ENCODE measurements at regions not wholly inside any gene's neighbourhood (a gene's known extent, or its start where the extent isn't known, plus 50 kb on each side); places are given as distances from the start of the nearest gene placed in this dataset.
"Not testable (repeated sequence)": the region's sequence is repeated elsewhere in the genome, so short reads cannot be mapped to it uniquely, and the experiment has no call there.

DNA sequence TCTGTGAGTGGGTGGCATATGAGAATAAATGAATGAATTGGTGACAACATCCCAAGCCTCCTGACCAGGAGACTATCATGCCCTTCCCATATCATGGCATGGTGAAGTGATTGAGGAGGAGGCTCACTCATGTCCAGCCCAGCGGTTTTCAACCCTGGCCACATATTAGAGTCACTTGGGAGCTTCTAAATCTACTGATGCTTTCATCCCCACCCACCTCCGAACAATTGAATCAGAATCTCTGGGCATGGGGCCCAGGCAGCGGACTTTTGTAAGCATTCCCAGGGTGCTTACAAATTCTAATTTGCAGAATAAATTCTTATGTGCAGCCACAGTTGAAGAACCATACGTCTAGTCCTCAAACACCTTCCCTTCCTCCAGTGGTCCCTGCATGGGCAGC lies 81.7 kb upstream of the SEC11C start:
- no peak for DNase-seq (ENCODE audit: low spot score)

DNA sequence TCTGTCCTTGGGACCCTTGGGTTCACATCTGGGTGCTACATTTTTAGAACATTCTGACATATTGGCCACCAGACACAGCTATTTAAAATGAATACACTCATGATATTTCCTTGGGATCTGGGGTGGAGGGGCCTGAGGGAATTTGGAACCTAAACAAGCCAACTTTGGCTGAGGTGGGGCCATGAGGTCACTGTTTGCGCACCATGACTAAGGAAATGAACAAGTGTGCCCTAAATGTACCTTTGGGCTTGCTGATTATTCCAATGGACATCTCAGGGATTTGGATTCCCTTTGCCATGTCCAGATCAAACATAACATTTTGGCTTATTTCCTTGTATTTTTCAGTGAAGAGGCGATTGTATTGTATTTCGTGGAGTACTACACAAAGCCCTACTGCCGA lies 80.5 kb upstream of the SEC11C start:
- DNase-seq (ENCODE audit: low spot score): no peak

GRCh38 chr18:59060551-59060950 lies 79.1 kb upstream of the SEC11C start:
- DNase-seq (ENCODE audit: low spot score): no peak

DNA sequence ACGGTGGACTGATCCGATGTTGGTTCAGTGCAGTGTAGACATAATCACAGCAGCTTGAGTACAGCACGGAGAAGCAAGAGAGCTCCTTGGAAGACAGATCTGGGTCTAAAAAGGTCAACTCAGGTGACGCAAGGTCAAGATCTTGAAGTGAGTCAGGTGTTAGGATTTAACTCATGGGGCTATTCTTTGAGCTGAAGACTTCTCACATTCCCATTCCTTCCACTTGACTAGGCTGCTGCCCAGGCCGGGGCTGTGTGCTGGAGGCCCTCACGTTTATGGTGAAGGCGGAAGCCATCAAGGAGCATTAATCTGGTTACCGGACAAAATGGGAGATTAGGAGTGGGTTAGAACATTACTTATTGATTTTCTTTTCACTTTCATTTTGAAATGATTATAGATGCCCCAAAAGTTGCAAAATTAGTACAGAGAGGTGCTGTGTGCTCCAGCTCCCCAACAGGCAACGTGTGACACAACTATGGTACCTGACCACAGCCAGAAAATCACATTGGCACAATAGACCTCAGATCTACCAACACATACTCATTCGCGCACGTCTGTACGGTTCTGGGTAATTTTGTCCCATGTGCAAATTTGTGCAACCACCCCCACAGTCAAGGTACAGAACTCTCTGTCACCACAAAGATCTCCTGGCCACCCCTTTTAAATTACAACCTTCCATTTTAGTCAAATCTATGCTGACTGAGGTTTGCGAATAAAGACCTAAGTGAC lies 77.6 kb upstream of the SEC11C start:
- no peak for DNase-seq (ENCODE audit: low spot score)

- DNase-seq (ENCODE audit: low spot score): no peak
These were observed 77.1 kb upstream of the SEC11C start for GRCh38 chr18:59062643-59063006.

DNA sequence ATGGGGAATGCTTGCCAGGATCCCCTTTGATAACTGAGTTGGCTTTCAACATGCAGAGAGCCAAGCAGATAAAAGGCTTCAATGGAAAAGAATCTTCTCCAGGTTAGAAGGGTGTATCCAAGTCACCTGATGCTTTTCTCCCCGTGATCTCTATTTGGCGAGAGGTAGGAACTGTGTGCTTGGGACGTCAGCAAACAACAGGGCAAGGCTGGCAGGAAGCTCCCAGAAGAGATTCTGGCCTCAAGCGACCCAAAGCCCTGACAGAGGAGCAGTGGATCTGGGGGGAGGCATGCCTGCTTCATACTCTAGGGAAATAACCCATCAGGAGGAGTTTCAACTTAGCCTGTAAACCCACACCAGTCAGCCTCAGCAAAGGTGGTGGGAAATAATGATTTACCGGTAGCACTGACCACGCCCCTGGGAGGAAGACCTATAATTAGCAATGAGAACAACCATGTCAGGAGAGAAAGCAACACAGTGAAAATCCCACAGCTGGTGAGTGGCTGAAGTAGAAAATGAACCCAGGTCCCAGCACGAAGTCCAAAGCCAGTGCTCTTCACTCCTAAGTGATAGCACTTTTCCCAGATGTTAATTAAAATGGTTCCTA lies 76.3 kb upstream of the SEC11C start:
- DNase-seq (ENCODE audit: low spot score): no peak

DNA sequence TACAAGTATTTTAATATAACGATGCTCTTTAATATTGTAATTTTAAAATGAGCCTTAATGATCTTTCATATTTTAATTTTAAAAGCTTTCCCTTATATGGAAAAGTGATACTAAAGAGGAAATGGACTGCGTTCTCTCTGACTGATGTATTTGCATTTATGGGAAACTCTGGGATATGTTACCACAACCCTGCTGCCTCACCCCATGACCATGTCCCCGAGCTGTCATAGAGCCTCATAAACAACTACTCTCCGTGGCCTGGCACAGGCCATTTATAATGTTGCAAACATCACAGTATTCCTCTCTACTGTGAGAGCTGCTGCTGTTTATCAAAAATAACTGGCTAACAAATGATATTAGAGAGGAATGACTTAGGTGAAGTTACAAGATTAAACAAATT lies 75.8 kb upstream of the SEC11C start:
- no peak for DNase-seq (ENCODE audit: low spot score)

DNA sequence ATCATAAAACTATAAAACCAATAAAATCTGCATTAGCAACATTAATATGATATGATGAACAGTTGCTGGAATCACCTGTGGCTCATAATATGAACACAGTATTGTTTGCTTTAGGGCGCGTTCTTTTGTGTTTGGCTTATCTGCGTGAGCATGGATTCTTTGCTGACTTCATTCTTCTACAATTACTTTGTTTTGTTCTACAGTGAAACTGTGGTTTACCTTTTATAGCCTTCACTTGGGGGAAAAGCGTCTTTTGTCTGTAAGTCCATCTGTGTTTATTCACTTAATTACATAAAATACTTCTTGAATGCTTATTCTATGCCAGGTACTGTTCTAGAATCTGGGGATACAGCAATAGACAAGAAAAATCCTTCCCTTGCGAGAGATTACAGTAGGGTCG lies 74.0 kb upstream of the SEC11C start:
- no peak for DNase-seq (ENCODE audit: low spot score)

DNA sequence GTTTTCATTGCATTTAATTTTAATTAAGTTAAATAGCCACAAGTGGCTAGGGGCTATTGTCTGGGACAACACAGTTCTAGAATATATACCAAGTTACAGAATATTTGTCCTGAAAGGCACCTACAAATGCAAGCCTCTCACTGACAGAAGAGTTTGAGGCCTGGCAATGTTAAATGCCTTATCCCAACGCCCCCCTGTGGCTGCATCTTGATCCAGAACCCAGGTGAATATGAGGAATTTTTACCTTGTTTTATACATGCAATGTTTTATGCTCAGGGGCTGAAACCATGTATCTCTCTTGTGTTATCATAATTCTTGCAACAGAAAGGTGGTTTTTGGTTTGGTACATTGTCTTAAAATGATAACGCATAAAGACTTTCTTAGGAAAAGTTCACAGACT lies 71.8 kb upstream of the SEC11C start:
- no peak for DNase-seq (ENCODE audit: low spot score)

GRCh38 chr18:59068276-59069071 lies 71.2 kb upstream of the SEC11C start:
- DNase-seq (ENCODE audit: low spot score): no peak

DNA sequence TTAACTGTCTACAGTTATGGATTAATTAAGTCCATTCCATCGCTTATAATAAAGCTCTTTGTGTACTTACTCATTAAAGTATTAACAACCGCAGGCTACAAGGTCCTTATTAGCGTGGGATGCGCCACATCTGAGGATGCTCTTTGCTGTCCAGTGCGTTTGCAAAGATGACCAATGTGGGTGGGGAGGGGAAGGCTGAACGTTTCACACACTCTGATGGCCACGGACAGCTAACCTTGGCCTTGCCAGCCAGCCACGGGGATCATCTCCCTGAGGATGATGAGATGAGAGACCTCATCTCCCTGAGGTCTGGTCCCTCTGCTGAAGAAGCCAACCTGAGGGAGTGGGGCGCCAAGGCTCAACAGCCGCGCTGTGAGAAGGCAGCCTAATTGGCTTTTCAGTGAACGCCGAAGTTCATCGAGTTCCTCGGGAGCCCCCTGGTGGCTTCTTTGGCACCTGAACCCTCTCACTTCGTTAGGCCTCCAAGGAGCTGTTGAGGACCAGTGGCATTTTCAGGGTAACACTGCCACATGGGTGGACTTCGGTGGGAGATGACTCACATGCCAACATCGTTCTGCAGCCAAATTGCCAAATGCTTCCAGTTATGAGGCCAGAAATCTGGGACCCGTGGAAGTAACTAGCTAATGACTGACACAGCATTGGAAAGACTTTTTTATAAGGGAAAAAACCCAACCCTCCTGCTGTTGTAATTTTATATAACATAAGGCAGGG lies 69.3 kb upstream of the SEC11C start:
- peak; percentile 89 for DNase-seq (ENCODE audit: low spot score)

- no peak for DNase-seq (ENCODE audit: low spot score)
These were observed 66.8 kb upstream of the SEC11C start for GRCh38 chr18:59072727-59073421.

GRCh38 chr18:59075923-59076322 lies 63.8 kb upstream of the SEC11C start:
- DNase-seq (ENCODE audit: low spot score): no peak

GRCh38 chr18:59079264-59079663 lies 60.4 kb upstream of the SEC11C start:
- no peak for DNase-seq (ENCODE audit: low spot score)

- not testable (repeated sequence) for DNase-seq (ENCODE audit: low spot score)
These were observed 59.8 kb upstream of the SEC11C start for GRCh38 chr18:59079687-59080501.

- DNase-seq (ENCODE audit: low spot score): no peak
These were observed 56.4 kb upstream of the SEC11C start for GRCh38 chr18:59083136-59083818.

- no peak for DNase-seq (ENCODE audit: low spot score)
These were observed 54.4 kb upstream of the SEC11C start for GRCh38 chr18:59085126-59085794.

GRCh38 chr18:59085797-59086196 lies 53.9 kb upstream of the SEC11C start:
- no peak for DNase-seq (ENCODE audit: low spot score)

DNA sequence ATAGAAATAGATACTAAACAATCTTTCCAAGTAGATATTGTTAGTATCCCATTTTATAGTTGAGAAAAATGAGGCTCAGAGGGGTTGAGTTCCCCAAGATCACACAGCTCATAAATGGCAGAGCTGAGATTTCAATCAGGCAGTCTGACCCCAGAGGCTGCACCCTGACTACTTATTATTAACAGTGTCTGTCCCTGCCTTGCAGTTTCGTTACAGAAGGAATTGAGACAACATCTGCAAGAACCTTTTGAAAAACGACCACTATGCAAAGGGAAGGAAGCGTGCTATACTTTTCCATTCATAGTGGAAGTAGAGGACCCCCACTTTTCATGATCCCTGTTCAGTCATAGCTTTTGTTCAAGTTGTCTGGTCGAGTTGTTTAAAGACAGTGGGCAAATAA lies 53.2 kb upstream of the SEC11C start:
- DNase-seq (ENCODE audit: low spot score): no peak

- DNase-seq (ENCODE audit: low spot score): no peak
These were observed 52.3 kb upstream of the SEC11C start for GRCh38 chr18:59087391-59087790.
